ENCODE measurements at regions not wholly inside any gene's neighbourhood (a gene's known extent, or its start where the extent isn't known, plus 50 kb on each side); places are given as distances from the start of the nearest gene placed in this dataset.

DNA sequence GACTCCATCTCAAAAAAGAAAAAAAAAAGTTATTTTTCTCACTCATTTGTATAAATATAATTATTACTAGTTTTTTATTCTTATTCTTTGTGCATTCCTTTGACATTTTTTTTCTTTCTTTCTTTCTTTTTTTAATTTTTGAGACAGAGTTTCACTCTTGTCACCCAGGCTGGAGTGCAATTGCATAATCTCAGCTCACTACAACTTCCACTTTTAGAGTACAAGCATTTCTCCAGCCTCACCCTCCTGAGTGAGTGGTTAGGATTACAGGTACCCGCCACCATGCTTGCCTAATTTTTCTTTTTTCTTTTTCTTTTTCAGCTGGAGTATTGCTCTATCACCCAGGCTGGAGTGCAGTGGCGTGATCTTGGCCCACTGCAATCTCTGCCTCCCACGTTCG, 51.4 kb upstream of the JARID2 start:
- CTCF ChIA-PET: no interaction called here
- no peak overlapping the region for H3K4me3 Mint-ChIP-seq (ENCODE audit: unreplicated experiment)
- TF ChIP-seq, protein P1, sequence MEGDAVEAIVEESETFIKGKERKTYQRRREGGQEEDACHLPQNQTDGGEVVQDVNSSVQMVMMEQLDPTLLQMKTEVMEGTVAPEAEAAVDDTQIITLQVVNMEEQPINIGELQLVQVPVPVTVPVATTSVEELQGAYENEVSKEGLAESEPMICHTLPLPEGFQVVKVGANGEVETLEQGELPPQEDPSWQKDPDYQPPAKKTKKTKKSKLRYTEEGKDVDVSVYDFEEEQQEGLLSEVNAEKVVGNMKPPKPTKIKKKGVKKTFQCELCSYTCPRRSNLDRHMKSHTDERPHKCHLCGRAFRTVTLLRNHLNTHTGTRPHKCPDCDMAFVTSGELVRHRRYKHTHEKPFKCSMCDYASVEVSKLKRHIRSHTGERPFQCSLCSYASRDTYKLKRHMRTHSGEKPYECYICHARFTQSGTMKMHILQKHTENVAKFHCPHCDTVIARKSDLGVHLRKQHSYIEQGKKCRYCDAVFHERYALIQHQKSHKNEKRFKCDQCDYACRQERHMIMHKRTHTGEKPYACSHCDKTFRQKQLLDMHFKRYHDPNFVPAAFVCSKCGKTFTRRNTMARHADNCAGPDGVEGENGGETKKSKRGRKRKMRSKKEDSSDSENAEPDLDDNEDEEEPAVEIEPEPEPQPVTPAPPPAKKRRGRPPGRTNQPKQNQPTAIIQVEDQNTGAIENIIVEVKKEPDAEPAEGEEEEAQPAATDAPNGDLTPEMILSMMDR (IDR thresholded peaks at IDR 0.05; ENCODE audit: insufficient read depth in 1 of 2, low read depth in 1 of 2, low read length in 1 of 2, severe bottlenecking in 1 of 2, unreplicated experiment in 1 of 2): no peak
- POLR2A ChIA-PET: no interaction called here
- H3K9me3 Mint-ChIP-seq (ENCODE audit: unreplicated experiment): no peaks in the 10 kb centered on the region
- intact Hi-C loops (cut with micrococcal nuclease; ENCODE audit: unreplicated experiment): no loop called here
- Histone ChIP-seq H3K27me3 (replicated peaks; ENCODE audit: control insufficient read depth, insufficient read depth, low read length) (no peaks in the 10 kb centered on the region), H3K36me3 (ENCODE audit: control insufficient read depth, insufficient read depth, low read length) (no peaks in the 10 kb centered on the region), H3K4me3 (ENCODE audit: low read depth, low read length) (no peak overlapping the region), H3K9me3 (no peaks in the 10 kb centered on the region), H3K4me1 (no peaks in the 10 kb centered on the region)
- H3K4me1 Mint-ChIP-seq (ENCODE audit: low read depth, unreplicated experiment): no peaks in the 10 kb centered on the region
- no peak overlapping the region for H3K27ac Mint-ChIP-seq (ENCODE audit: unreplicated experiment)
- no peaks in the 10 kb centered on the region for H3K27me3 Mint-ChIP-seq (ENCODE audit: insufficient read depth, unreplicated experiment)
- no peaks in the 10 kb centered on the region for H3K36me3 Mint-ChIP-seq (ENCODE audit: insufficient read depth, unreplicated experiment)
- BruUV-seq (replicated peaks): no TSS peak
- no peak for DNase-seq

All from Caco-2 (cell line).